ENCODE measurements at regions not wholly inside any gene's neighbourhood (a gene's known extent, or its start where the extent isn't known, plus 50 kb on each side); places are given as distances from the start of the nearest gene placed in this dataset.

DNA sequence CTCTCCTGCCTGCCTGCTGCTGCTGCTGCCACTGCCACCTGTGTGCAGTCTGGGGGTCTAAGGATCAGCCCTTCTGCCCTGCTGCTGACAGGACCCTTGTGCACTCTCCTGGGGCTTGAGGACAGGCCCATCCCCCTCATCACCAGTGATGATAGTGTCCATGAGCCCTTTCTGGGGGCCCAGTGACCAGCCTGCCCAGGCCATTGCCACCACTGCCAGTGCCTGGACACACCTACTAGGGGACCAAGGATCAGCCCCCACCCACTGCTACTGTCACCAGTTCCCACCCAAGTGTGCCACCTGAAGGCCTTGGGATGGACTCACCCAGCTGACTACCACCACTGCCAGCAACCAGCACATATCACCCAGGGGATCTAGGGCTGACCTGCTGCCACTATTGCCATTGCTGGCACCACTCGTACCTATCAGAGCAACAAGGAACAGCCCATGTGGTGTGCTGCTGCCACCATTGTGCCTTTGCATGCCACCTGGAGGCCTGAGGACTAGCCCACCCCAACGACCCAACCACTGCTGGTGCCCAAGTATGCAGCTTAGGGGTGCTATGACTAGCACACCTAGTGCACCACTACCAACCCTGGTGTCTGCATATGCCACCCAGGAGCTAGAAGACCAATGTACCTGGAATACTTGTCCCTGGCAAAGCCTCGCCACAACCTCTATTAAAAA lies 994.3 kb downstream of the PCDH17 start:
- DNase-seq (ENCODE audit: low spot score): no peak
- no peak for ATAC-seq (ENCODE audit: low FRiP score)
- TF ChIP-seq, protein P1, sequence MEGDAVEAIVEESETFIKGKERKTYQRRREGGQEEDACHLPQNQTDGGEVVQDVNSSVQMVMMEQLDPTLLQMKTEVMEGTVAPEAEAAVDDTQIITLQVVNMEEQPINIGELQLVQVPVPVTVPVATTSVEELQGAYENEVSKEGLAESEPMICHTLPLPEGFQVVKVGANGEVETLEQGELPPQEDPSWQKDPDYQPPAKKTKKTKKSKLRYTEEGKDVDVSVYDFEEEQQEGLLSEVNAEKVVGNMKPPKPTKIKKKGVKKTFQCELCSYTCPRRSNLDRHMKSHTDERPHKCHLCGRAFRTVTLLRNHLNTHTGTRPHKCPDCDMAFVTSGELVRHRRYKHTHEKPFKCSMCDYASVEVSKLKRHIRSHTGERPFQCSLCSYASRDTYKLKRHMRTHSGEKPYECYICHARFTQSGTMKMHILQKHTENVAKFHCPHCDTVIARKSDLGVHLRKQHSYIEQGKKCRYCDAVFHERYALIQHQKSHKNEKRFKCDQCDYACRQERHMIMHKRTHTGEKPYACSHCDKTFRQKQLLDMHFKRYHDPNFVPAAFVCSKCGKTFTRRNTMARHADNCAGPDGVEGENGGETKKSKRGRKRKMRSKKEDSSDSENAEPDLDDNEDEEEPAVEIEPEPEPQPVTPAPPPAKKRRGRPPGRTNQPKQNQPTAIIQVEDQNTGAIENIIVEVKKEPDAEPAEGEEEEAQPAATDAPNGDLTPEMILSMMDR (IDR thresholded peaks at IDR 0.05): no peak

DNA sequence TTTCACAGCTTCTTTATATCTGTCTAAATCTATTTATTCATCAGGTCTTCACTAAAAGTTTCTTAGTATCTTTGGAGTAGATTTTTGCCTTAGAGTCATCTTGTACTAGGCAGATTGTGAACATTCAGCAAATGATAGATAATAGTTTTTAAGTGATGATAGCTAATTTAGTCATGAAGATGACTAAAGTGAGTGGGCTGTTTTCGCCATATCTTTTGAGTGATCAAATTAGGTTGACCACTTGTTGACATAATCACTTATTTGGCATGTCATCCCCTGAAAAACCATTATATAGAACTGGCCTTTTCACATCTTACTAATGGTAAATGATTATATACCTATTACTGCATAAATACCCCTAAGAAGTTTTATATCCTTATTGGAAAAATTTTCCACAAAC lies 999.2 kb downstream of the PCDH17 start:
- no peak for DNase-seq (ENCODE audit: low spot score)
- TF ChIP-seq, protein P1 (IDR thresholded peaks at IDR 0.05): no peak
- ATAC-seq (ENCODE audit: low FRiP score): no peak

DNA sequence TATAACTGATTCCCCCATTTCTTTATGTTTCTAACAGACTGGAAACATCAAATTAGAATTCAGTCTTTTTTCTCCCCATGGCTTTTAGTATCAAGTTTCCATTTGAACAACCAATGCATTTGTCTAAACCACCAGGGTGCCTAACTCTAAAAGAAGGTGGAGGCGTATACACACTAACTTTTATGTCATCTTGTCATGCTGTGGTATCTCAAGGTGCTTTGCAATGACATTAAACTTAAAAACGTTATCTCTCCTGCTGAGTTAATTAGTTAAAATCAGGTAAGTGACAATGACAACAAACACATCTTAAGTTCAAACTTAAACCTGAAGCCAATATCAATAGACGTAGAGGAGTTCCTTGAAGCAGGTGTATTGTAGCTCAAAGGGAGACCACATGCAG lies 1001.7 kb downstream of the PCDH17 start:
- ATAC-seq (ENCODE audit: low FRiP score) (no peak), DNase-seq (ENCODE audit: low spot score) (no peak)
- TF ChIP-seq, protein P1 (IDR thresholded peaks at IDR 0.05): no peak

DNA sequence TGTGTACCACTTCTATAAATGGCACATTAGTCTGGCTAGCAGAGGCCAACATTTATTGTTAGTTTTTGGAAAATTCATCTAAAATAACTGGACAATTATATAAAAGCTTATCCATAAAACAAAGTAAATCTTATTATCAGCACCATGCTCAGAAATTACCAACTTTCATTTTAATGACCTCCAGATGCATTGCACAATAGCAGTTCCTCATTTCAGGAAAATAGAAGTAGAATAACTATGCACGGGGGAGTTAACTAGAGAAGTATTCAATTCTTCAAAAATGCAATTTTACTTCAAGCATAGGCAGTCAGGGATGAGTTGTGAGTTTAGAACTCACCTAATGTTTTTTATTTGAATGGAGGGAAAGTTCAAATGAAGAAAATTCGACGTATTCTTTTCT lies 1023.5 kb downstream of the PCDH17 start:
- DNase-seq (ENCODE audit: low spot score) (no peak), ATAC-seq (ENCODE audit: low FRiP score) (no peak)
- TF ChIP-seq, protein P1 (IDR thresholded peaks at IDR 0.05): no peak

DNA sequence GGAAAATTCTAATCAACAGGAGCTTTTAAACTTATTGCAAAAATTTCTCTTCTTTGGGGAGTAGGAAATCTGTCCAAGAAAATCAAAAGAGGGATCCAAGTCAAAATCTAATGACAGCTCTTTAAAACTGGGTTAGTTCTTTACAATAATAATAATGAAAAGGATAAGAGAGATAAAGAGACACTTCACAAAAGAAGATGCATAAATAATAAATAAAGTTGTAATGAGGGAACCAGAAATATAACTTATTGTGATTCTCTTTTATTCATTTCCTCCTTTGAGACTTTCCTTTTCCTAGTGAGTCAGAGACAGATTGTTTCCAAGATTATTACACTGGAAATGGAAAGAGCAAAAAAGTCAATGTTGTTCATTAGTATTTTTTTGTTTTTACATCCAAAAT lies 1029.3 kb downstream of the PCDH17 start:
- ATAC-seq (ENCODE audit: low FRiP score) (no peak), DNase-seq (ENCODE audit: low spot score) (no peak)
- TF ChIP-seq, protein P1 (IDR thresholded peaks at IDR 0.05): no peak

DNA sequence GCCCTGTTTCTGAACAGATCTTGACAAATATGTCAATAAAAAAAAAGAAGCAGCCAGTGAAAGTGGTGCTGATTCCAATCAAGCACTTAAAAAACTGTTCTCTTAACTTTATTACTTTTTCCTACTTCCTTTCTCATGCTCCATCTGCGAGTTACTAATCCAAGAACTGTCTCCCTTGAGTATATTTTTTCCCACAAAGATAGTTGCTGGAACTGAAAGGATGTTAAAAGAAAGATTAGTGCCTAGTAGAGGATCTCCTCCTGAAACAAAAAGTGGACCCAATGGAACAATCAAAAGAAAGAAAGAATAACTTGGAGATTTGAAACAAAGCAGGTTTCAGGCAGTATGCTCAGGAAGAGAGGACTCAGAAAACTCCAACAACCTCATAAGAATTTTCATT lies 1034.8 kb downstream of the PCDH17 start:
- TF ChIP-seq, protein P1 (IDR thresholded peaks at IDR 0.05): no peak
- DNase-seq (ENCODE audit: low spot score) (no peak), ATAC-seq (ENCODE audit: low FRiP score) (no peak)

DNA sequence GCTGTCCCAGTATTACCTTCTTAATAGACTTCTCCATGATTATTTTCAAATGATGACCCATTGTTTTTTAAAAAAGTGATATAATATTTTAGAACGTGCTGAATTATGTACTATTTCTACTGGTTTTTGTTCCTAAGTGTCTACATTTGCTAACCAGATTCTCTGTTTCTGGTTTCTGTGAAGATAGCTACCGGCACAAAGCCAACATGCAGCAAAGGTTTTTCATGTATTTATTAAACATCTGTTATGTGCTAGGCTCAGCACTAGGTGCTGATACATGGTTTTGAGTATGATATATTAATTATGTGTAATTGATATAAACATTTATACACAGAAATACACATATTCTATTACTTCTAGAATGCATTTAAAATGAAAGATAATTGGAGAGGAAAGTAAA lies 1035.6 kb downstream of the PCDH17 start:
- DNase-seq (ENCODE audit: low spot score): no peak
- TF ChIP-seq, protein P1 (IDR thresholded peaks at IDR 0.05): no peak
- ATAC-seq (ENCODE audit: low FRiP score): no peak
